B cell (primary cell): ENCODE measurements at regions not wholly inside any gene's neighbourhood (a gene's known extent, or its start where the extent isn't known, plus 50 kb on each side); places are given as distances from the start of the nearest gene placed in this dataset.

Source experiments
- ATAC-seq: fragments of 200-7000 bp; cut with Tn5 transposase; one replicate; pipeline ENCODE4 v1.10.0; 2021; ENCODE audit warnings: low read depth, mild to moderate bottlenecking, moderate number of reproducible peaks, moderate library complexity
- CTCF ChIA-PET: fragments of 350-600 bp; sonication (Branson Sonifier 250); formaldehyde crosslinking; loops from one replicate; lab custom pipeline; 2021; ENCODE audit warnings: antibody characterized with exemption, inconsistent platforms; lab: Charles Lee
- POLR2A ChIA-PET: fragments of 350-600 bp; sonication (Branson Sonifier 250); formaldehyde crosslinking; loops from one replicate; lab custom pipeline; 2021; ENCODE audit warnings: antibody characterized with exemption; lab: Charles Lee
- DNase-seq: peaks from one replicate; pipeline ENCODE4 v3.0.0; 2013
- H2AFZ ChIP-seq: 2 replicates; pipeline ENCODE4 v1.6.1; 2012; ENCODE audit warnings: mild to moderate bottlenecking, low read depth, low read length; ENCODE audit not compliant: insufficient read depth, poor library complexity, severe bottlenecking
- H3K27ac ChIP-seq, 2 donors: 1 replicate in 1 of 2; 2 replicates in 1 of 2; pipeline ENCODE4 v1.5.1; 2012 to 2013; ENCODE audit warnings: low read length in 2 of 2, mild to moderate bottlenecking in 2 of 2, moderate library complexity in 1 of 2
- H3K27me3 ChIP-seq, 4 experiments: fragments of 200-600 bp in 1 of 4; sonication (generic) in 1 of 4; replicated peaks in 1 of 4; 1 replicate in 2 of 4; 2 replicates in 2 of 4; pipeline versions ENCODE4 v1.6.1 to v1.7.0; 2013 to 2016; ENCODE audit warnings: low read length in 3 of 4, mild to moderate bottlenecking in 2 of 4, mixed read lengths in 1 of 4, moderate library complexity in 1 of 4; ENCODE audit not compliant: insufficient read depth in 4 of 4, control insufficient read depth in 3 of 4; ENCODE audit errors: control extremely low read depth in 1 of 4
- H3K36me3 ChIP-seq, 2 experiments: replicated peaks in 1 of 2; 1 replicate in 1 of 2; 2 replicates in 1 of 2; pipeline versions ENCODE4 v1.6.1 to v1.7.1; 2013; ENCODE audit warnings: low read length in 1 of 2; ENCODE audit not compliant: insufficient read depth in 2 of 2, control insufficient read depth in 1 of 2; ENCODE audit errors: control extremely low read depth in 1 of 2, extremely low read depth in 1 of 2
- H3K4me1 ChIP-seq, 2 donors: fragments of 200-600 bp in 1 of 2; sonication (generic) in 1 of 2; 1 replicate in 1 of 2; 2 replicates in 1 of 2; pipeline versions ENCODE4 v1.5.1 to v1.6.1; 2013 to 2017; ENCODE audit warnings: low read length in 2 of 2; ENCODE audit not compliant: control insufficient read depth in 2 of 2, insufficient read depth in 2 of 2
- H3K4me2 ChIP-seq: replicated peaks from 2 replicates; pipeline ENCODE3; 2012; ENCODE audit warnings: mild to moderate bottlenecking, low read depth, low read length; ENCODE audit not compliant: poor library complexity, severe bottlenecking
- H3K4me3 ChIP-seq, 5 experiments: fragments of 200-600 bp in 1 of 5; sonication (generic) in 1 of 5; 1 replicate in 3 of 5; 2 replicates in 2 of 5; pipeline versions ENCODE4 v1.5.1 to v1.7.0; 2011 to 2016; ENCODE audit warnings: low read length in 4 of 5, mild to moderate bottlenecking in 4 of 5, low read depth in 2 of 5, control low read depth in 1 of 5, moderate library complexity in 1 of 5; ENCODE audit not compliant: insufficient read depth in 1 of 5; ENCODE audit errors: control extremely low read depth in 1 of 5, extremely low read depth in 1 of 5
- H3K79me2 ChIP-seq: fragments of 200-600 bp; sonication (generic); one replicate; pipeline ENCODE4 v1.6.0; 2016; ENCODE audit warnings: low read length; ENCODE audit not compliant: control insufficient read depth, insufficient read depth
- H3K9ac ChIP-seq: fragments of 200-600 bp; sonication (generic); 2 replicates; pipeline ENCODE4 v1.6.1; 2017; ENCODE audit warnings: mild to moderate bottlenecking, low read length, moderate library complexity
- H3K9me3 ChIP-seq, 3 donors: one replicate each; pipeline versions ENCODE4 v1.6.1 to v1.7.1; 2013; ENCODE audit warnings: low read length in 2 of 3; ENCODE audit not compliant: control insufficient read depth in 2 of 3, insufficient read depth in 1 of 3; ENCODE audit errors: control extremely low read depth in 1 of 3
- H4K20me1 ChIP-seq: 2 replicates; pipeline ENCODE4 v1.6.0; 2012; ENCODE audit warnings: mild to moderate bottlenecking, low read length; ENCODE audit not compliant: insufficient read depth, control insufficient read depth, poor library complexity, severe bottlenecking
- H3K27ac Mint-ChIP-seq: one replicate; pipeline ENCODE4 v1.8.0; 2021; ENCODE audit warnings: mixed read lengths
- H3K27me3 Mint-ChIP-seq: one replicate; pipeline ENCODE4 v1.8.0; 2021; ENCODE audit warnings: mixed read lengths
- H3K4me1 Mint-ChIP-seq: one replicate; pipeline ENCODE4 v1.8.0; 2021; ENCODE audit warnings: mixed read lengths
- H3K4me3 Mint-ChIP-seq: one replicate; pipeline ENCODE4 v1.8.0; 2021; ENCODE audit warnings: mixed read lengths
- H3K9me3 Mint-ChIP-seq: one replicate; pipeline ENCODE4 v1.8.0; 2022; ENCODE audit warnings: mixed read lengths; ENCODE audit not compliant: insufficient read depth
- CTCF ChIP-seq: fragments of 200-600 bp; IDR thresholded peaks from one replicate; pipeline ENCODE4 v1.8.0; 2022; ENCODE audit warnings: antibody characterized with exemption, mild to moderate bottlenecking
- EZH2 ChIP-seq: IDR thresholded peaks from 2 replicates; pipeline ENCODE4 v1.6.1; 2012; ENCODE audit warnings: borderline replicate concordance, low read depth, mild to moderate bottlenecking, moderate library complexity, low read length; ENCODE audit not compliant: insufficient read depth, poor library complexity, severe bottlenecking
- WGBS: methylation state at CpG from one replicate; pipeline ENCODE4 v1.1.5; 2013; ENCODE audit warnings: missing lambda C conversion rate; ENCODE audit not compliant: insufficient coverage; 5-methylcytosine and 5-hydroxymethylcytosine counted together
- intact Hi-C: fragments of 100-400 bp; cut with micrococcal nuclease; formaldehyde crosslinking; loops from one replicate; pipeline ENCODE4 v1.10.0; 2022

- Histone ChIP-seq H3K4me2 (no peak overlapping the region), H3K27me3 (no peaks in the 10 kb centered on the region), H3K4me1 (no peaks in the 10 kb centered on the region), H3K79me2 (no peaks in the 10 kb centered on the region), H3K36me3 (no peaks in the 10 kb centered on the region), H3K27ac (no peak overlapping the region), H3K4me3 (no peak overlapping the region), H3K9ac (no peak overlapping the region), H3K9me3 (no peaks in the 10 kb centered on the region), H4K20me1 (no peaks in the 10 kb centered on the region), H2AFZ (no peak overlapping the region)
- no peak for DNase-seq
- Mint-ChIP-seq H3K27me3 (no peaks in the 10 kb centered on the region), H3K4me3 (no peak overlapping the region), H3K9me3 (no peaks in the 10 kb centered on the region), H3K27ac (no peak overlapping the region), H3K4me1 (no peaks in the 10 kb centered on the region)
- ChIA-PET CTCF (no interaction called here), POLR2A (no interaction called here)
- TF ChIP-seq CTCF (no peak), EZH2 (no peak)
- no peak for ATAC-seq
- intact Hi-C loops, result no loop called here
- 89% methylated on average over 2 of the region's 2 CpGs for WGBS
Measured at GRCh38 chr18:1435487-1435886, 530.8 kb downstream of the ADCYAP1 start.

- TF ChIP-seq EZH2 (no peak), CTCF (no peak)
- no peak overlapping the region for H3K27ac ChIP-seq
- no peak overlapping the region for H3K4me2 ChIP-seq
- ChIA-PET CTCF (no interaction called here), POLR2A (no interaction called here)
- no peaks in the 10 kb centered on the region for H3K4me1 ChIP-seq
- 92% methylated on average over 4 of the region's 5 CpGs for WGBS
- intact Hi-C loops, result no loop called here
- H3K79me2 ChIP-seq, result no peaks in the 10 kb centered on the region
- Mint-ChIP-seq H3K27me3 (no peaks in the 10 kb centered on the region), H3K27ac (no peak overlapping the region), H3K4me3 (no peak overlapping the region), H3K9me3 (peaks cover 3% of the 10 kb centered on the region), H3K4me1 (no peaks in the 10 kb centered on the region)
- H3K36me3 ChIP-seq, result no peaks in the 10 kb centered on the region
- DNase-seq, result no peak
- H4K20me1 ChIP-seq, result no peaks in the 10 kb centered on the region
- no peak overlapping the region for H3K4me3 ChIP-seq
- H3K27me3 ChIP-seq, result no peaks in the 10 kb centered on the region
- no peaks in the 10 kb centered on the region for H3K9me3 ChIP-seq
- no peak overlapping the region for H2AFZ ChIP-seq
- H3K9ac ChIP-seq, result no peak overlapping the region
- no peak for ATAC-seq
Measured at GRCh38 chr18:1436199-1436598, 531.5 kb downstream of the ADCYAP1 start.
